8988T (cell line): ENCODE measurements at regions not wholly inside any gene's neighbourhood (a gene's known extent, or its start where the extent isn't known, plus 50 kb on each side); places are given as distances from the start of the nearest gene placed in this dataset.
"Not testable (repeated sequence)": the region's sequence is repeated elsewhere in the genome, so short reads cannot be mapped to it uniquely, and the experiment has no call there.

Source experiments
- DNase-seq: peaks from one replicate; pipeline ENCODE4 v3.0.0; 2011

DNA sequence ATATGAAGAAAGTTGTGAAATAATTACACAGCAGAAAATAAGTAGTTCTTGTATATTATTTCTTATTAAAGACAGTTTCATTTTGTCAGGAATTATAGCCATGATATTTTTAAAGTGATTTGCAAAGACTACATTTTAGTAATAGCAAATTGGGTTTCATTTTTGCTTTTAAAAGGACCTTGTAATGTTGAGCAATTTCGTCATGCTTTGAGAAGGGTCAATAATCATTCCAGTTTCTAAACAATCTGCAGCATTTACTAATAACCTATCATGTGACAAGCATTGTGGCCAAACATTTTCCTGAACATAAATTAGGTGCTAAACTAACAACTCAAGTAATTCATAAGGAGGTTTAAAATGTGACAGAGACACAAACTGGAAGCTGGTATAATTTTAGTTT, 214.4 kb upstream of the CBLB start:
- DNase-seq, result no peak

DNA sequence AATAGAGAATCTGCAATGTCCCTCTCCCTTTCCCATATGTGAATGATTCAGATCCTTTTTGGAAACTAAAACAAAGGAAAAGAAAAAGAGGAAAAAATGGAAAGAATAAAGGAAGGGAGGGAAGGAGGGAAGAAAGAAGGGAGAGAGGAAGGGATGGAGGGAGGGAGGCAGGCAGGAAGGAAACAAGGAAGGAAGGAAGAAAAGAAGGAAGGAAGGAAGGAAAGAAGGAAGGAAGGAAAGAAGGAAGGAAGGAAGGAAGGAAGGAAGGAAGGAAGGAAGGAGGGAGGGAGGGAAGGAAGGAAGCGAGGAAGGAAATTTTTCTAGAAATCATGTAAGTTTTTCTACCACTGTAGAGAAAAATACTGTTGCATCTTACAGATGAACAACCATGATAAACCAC, 215.0 kb upstream of the CBLB start:
- no peak for DNase-seq

DNA sequence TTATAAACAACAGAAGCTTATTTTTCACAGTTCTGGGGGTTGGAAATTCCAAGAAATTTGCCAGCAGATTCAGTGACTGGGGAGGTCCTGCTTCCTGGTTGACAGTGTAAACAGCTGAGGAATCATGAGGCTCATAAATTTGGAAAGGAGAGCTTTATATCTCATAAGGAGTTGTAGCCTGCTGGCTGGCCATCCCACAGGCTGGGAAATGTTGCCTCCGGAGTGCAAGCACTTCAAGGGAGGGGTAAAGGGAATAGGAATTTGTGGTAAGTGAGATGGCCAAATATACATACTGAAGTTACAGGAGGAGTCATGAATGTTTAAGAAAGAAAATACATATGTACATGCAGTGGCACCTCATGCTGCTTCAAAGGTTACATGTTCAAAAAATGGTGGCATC, 217.2 kb upstream of the CBLB start:
- no peak for DNase-seq

DNA sequence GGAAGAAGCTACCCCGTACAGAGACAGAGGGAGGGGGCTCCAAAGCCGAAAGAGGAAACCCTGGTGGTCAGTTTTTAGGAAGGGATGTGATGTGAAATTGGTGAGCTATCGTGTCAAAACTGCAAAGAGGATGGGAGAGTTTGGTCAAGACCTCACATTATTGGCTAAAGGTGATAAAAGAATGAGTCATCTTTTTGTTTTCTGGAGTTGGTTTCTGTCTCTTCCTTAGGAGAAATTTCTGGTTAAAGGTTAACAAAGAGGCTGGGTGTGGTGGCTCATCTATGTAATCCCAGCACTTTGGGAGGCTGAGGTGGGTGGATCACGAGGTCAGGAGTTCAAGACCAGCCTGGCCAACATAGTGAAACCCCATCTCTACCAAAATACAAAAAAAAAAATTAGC, 217.8 kb upstream of the CBLB start:
- DNase-seq, result no peak

DNA sequence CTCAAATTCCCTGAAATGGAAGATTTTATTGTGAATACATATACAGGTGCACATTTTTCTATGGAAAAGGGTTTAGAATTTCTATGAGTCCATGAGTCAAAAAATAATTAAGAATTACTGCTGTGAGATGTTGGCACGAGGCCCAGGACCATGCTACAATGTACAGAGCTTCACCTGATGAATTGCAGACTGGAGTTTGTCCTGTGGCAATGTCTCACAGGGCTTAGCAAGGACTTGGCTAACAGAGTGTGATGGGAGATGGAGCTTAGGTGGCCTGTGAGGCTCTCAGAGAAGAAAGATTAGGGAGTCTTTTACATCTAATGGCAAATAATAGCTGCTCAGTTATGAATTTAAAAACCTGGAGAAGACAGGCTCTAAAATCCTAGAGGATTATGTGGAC, 219.5 kb upstream of the CBLB start:
- DNase-seq, result no peak

DNA sequence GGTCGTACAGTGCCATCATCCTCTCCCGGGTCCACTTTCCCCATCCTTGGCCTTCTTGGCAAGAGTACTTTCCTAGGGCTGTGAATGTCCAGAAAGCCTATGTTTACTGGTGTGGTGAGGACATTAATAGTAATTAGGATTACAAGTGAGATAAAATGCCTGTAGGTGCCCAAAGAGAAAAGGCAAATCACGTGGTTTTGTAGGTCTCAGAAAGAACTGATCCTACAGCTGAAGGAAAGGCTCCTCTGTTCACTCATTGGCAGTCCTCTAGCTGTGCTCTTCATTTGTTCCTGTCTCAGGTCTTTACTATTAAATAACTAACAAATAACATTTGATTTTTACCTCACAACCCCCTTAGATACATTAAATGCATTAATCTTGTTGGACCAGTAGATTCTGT, 220.1 kb upstream of the CBLB start:
- DNase-seq, result no peak

DNA sequence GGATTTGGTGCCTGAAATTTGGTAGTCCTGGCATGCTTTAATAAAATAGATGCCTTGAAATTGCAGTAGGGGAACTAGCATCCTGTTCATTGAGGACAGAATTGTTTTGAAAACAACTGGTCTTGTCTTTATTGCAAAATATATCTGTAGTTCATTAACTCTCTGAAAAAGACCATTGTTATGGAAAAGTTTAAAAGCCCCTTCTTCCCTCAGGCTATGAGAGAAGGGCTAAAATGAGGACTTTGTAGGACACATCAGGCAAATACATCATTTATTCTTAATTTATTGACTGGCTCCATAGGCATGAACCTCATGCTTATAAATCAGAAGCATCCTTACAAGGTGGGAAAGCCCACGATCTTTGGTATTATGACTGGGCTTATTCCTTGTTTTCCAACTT, 221.0 kb upstream of the CBLB start:
- DNase-seq, result no peak

DNA sequence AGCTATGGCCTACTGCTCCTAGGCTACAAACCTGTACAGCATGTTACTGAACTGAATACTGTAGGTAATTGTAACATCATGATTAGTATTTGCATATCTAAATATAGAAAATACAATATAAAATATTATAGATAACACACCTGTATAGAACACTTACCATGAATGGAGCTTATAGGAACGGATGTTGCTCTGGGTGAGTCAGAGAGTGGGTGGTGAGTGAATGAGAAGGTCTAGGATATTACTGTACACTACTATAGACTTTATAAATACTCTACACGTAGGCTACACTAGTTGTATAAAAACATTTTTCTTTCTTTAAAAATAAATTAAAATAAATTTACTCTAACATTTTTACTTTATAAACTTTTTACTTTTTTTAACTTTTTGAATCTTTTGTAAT, 224.0 kb upstream of the CBLB start:
- no peak for DNase-seq

DNA sequence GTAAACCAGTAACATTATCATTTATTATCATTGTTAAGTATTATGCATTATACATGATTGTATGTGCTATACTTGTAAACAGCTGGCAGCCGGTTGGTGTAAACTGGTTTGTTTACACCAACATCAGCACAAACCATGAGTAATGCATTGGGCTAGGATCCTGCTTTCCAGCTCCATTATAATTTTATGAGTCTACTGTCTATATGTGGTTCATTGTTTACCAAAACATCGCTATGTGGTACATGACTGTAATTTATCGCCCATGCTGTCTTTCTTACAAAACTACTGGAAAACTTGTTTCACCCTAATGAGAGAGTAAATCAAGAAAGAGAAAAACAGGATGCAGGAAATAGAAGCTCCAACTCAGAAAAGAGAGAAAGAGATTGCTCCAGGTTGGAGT, 224.8 kb upstream of the CBLB start:
- no peak for DNase-seq

DNA sequence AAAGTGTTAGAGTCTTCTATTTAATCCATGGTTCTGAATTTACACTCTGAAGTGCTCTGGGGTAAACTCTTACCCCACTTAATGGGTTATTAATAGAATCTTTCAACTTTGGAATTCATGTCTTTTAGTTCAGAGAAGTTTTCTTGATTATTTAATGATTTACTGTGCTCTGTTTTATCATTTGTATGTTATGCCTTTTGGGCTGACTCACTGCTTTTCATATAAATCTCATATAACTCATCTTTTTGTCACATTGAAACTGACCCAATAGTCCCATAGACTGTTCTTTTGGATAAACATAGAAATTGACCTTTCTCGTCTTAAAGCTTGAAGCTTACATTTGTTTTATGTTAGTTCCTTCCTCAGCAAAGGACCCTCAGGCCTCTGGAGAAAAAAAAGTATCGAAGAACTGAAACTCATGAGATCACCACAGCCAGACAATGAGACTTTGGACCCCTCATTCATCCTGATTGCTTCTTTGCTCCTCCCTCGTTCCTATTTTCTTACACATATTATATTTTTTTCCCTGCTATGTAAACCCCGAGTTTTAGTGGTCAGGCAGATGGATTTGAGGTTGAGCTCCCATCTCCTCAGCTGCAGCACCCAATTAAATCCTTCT, 229.1 kb upstream of the CBLB start:
- DNase-seq, result no peak

DNA sequence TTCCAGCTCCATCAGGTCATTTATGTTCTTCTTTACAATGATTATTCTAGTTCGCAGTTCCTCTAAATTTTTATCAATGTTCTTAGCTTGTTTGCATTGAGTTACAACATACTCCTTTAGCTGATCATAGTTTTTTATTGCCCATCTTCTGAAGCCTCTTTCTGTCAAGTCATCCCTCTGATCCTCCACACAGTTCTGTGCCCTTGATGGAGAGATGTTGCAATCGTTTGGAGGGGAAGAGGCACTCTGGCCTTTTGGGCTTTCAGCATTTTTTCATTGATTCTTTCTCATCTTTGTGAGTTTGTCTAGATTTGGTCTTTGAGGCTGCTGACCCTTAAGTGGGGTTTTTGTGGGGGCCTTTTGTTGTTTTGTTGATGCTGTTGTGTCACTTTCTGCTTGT, 234.6 kb upstream of the CBLB start:
- DNase-seq, result no peak

DNA sequence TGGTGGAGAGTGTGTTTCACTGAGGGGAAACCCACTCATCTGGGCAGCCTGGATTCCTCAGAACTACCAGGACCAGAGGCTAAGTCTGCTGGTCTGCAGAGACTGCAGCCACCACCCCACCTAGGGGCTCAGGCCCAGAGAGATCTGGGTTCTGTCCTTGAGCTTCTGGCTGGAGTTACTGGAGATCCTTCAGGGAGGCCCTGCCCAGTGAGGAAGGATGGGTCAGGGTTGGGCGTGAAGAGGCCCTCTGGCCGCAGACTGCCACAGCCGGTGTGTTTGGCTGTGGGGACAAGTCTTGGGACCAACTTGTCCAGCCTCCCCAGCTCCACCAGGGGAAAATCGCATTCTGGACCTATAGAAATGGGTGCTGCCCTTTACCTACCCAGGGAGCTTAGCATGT, 235.3 kb upstream of the CBLB start:
- DNase-seq, result no peak

DNA sequence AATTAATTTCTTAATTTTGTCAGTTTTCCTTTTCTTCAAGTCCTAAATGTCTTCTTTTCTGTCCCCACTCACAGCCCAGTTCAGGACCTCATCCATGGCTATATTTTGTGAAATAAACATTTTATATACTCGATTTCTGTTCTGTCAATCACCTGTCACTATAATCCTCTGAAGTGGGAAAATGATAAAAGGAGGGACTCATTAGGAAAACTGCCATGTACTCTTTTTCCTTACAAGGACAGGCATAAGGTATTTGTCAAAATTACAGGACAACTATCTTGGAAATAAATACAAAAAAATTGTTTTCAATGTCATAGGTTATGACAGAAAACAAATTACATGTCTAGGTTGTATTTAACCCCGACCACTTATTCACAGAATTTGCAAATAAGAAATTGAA, 240.1 kb upstream of the CBLB start:
- no peak for DNase-seq

DNA sequence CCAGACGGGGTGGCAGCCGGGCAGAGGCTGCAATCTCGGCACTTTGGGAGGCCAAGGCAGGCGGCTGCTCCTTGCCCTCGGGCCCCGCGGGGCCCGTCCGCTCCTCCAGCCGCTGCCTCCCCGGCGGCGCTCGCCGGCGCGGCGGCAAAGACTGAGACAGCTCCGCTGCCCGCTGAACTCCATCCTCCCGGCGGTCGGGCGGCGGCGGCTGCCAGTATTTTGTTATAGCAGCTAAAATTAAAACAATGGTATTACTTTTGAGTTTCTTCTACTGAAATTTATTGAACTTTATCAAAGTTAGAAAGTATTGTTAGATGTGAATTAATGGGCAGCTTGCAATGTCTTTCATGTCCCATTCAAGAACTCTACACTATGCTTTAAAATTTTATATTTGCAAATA, 243.7 kb upstream of the CBLB start:
- DNase-seq, result not testable (repeated sequence)

DNA sequence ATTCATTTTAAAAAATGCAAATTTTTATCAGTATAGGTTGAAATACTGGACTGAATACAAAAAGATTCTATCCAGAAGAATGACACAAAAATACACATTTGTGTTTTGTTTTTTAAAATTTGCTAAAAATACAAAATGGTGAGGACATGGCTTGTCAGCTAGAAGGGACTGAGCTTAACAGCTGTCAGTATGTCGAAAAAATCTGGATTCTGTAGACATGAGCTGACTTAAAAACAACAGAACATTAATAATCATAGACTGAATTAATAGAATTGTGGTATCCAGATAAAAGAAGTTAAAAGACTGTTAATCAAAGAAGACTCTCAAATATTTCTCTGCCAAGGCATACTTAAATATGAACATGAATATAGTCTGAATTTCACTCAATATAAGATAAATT, 244.9 kb upstream of the CBLB start:
- no peak for DNase-seq

DNA sequence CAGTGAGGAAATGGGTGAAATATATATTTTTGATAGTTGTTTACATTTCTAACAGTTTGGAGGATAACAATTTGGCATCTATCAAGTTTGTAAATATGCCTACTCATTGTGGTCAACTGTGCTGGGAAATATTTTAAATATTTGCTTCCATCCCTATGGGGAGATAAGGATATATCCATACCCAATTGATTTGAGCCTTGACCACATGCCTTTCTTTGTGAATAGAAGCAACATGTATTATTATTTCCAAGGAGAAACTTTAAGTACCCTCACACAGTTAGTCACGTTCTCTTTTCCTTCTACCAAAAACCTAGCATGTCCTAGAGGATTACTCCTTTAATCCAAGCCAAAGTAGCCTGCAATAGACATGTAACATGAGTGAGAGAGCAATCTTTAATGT, 245.4 kb upstream of the CBLB start:
- DNase-seq, result no peak

DNA sequence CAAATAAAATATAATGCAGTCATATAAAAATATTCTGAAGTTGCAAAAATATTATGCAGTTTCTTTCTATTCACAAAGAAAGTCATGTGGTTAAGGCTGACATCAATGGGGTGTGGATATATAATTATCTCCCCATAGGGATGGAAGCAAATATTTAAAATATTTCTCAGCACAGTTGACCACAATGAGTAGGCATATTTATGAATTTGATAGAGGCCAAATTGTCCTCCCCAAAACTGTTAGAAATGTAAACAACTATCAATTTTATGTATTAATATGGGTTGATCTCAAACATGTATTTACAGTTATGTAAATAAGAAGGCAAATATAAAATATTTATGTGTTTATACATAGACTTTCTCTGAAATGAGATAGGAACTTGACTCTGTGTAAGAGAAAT, 246.0 kb upstream of the CBLB start:
- no peak for DNase-seq

DNA sequence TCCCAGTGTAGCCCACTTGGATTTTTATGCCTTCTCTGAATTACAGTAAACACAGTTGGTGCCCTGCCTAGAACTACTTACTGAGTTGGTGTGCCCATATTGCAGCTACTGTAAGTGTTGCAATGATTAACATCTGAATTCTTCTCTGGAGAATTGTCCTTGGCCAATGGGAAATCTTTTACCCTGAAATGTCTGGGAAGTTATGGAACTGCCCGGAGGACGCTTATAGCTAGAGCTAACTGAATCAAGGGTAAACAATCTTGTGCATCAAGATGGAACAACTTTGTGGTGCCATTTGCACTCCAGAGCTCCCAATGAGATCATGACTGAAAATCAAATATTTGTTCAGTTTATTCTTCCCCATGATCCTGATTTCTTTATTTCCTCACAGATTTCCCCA, 246.7 kb upstream of the CBLB start:
- DNase-seq, result no peak

DNA sequence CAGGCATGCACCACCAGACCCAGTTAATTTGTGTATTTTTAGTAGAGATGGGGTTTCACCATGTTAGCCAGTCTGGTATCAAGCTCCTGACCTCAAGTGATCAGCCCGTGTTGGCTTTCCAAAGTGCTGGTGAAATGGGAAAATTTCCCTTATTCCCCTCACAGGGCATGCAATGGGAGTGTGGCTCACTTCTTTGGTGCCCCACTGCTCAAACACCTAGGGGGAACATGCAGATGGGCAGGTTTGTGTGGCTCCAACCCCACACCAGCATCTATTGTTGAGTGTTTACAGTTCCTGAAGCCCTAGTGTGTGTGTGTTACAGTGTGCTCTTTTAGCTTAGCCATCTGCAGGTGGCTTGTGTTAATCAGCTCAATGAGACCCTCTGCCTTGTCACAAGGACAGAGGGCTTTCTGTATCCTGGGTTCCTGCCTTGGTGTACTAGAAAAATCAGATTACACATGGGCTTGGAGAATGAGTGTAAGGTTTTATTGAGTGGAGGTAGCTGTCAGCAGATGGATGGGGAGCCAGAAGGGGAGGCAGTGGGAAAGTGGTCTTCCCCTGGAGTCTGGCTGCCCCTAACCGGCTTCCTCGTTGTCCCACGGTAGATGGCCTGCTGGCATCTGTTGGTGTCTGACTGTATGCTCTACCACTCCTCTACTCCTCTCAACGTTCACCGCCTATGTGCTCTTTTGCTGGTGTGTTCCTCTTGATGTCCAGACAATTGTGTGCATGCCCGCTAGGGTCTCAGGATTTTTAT, 248.1 kb upstream of the CBLB start:
- DNase-seq, result no peak

DNA sequence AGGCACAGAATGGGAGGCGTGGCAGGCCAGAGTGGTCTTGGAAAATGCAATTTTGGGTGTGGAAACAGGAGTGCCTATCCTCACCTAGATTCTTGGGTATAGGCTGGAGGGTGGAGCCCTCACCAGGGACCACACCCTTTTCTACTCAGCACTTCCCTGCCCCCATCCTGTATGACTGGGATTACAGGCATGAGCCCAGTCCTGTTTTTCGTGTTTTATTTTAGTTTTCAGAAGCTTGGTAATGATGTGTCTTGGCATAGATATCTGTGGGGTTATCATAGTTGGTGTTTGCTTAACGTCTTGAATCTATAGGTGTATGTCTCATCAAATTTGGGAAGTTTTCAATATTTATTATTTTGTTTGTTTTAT, 248.7 kb upstream of the CBLB start:
- no peak for DNase-seq

DNA sequence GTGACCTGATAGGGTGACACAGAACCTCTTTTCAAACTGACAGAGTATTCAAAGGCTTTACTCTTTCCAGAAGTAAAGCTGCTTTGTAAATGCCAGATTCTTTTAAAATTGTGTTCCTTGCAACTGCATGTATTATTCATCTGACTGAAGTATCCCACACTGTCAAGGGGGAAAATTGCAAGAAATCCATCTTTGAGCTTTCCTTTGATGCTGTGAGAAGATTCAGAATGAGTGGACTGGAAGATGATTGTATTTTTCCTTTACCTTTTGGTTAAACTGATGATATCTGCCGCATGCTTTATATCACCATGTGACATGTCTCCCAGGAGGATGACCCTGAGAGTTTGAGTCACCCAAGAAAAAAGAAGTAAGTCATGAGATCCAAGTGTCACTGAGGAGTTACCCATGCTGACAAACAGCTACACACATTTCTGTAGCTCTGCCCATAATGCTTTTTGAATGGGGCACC, 250.8 kb upstream of the CBLB start:
- DNase-seq, result no peak

DNA sequence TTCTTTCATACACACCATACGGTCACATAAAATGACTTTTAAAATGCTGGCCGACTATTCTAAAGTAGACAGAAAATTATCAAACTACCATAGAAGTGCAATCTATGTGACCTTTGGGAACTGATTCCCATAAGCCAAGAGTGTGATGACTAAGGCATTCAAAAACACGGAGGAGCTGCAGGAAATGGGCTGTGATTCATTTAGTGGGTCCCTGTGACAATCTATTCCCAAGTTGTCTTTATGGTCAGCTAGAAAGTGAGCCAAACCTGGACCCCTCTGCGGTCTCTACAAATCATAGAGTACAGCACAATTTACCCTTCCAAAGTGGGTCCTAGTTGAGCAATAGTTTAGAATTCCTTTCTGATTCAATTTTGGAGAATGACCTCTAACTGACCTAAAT, 251.5 kb upstream of the CBLB start:
- no peak for DNase-seq

DNA sequence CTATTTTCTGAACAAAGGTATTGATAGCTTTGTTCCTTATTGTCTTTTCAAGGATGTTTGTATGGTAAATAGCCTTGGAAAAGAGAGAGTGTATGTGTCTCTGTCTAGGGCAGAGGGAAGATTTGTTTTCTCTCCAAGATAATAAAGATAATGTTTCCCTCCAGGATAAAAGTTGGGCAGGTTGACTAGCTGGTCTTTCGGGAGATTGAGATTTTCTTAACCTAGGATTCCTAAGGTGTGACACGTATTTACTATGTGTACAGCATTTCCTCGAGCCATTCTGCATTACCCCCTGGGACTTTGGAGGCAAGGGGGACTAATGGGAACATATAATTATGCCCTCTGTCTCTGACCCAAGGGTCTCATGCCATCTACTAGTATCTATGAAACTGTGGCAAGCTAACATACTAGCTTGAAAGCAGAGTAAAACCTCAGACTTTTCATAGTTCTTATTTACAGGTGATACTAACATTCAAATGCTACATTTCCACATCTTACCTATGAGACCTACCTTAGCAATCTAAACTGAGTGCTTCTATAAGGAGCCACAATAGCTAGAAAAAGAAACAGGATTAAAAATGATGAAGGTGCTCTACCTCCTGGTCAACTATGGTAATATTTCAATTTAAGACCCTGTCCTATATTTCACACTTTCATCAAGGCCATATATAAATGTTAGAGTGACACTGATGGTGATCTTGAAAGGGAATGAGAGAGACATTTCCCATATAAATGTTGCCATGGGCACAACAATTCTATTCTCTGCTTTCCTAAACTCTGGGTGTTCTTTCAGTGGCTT, 252.9 kb upstream of the CBLB start:
- DNase-seq, result no peak

DNA sequence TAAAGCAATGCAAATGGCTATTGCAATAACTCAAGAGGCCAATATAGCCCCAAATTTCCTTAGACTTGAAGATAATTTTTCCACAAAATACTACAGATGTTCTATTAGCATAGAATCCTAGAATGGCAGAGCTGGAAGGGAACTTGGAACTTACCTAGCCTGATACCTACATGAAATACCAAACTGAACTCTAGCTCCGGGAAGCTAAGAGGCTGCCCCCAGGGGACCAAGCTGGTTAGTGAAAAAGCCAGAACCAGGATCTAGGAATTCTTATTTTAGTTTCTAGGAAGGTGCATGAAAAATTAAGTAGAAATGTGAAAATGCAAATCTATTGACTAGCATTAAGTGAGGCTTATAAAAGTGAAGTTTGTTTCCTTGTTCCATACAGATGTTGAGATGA, 256.0 kb upstream of the CBLB start:
- no peak for DNase-seq
